Memory B cell (primary cell): ENCODE measurements at regions not wholly inside any gene's neighbourhood (a gene's known extent, or its start where the extent isn't known, plus 50 kb on each side); places are given as distances from the start of the nearest gene placed in this dataset.

Experiments used
- ATAC-seq: fragments of 150-1000 bp; cut with Tn5 transposase; 2 replicates; pipeline ENCODE4 v1.10.0; 2021; ENCODE audit warnings: low read depth, mild to moderate bottlenecking, moderate library complexity
- DNase-seq, 2 donors: peaks; one replicate each; pipeline ENCODE4 v3.0.0; 2022; ENCODE audit warnings: low spot score in 2 of 2
- H3K27ac Mint-ChIP-seq: one replicate; pipeline ENCODE4 v1.8.0; 2022; ENCODE audit warnings: mild to moderate bottlenecking, moderate library complexity, mixed read lengths
- H3K27me3 Mint-ChIP-seq: one replicate; pipeline ENCODE4 v1.8.0; 2022; ENCODE audit warnings: mixed read lengths
- H3K36me3 Mint-ChIP-seq: one replicate; pipeline ENCODE4 v1.8.0; 2022; ENCODE audit warnings: mild to moderate bottlenecking, mixed read lengths
- H3K4me1 Mint-ChIP-seq: one replicate; pipeline ENCODE4 v1.8.0; 2022; ENCODE audit warnings: mixed read lengths
- H3K4me3 Mint-ChIP-seq: one replicate; pipeline ENCODE4 v1.8.0; 2022; ENCODE audit warnings: mild to moderate bottlenecking, moderate library complexity, mixed read lengths
- H3K9me3 Mint-ChIP-seq: one replicate; pipeline ENCODE4 v1.8.0; 2022; ENCODE audit warnings: mixed read lengths

DNA sequence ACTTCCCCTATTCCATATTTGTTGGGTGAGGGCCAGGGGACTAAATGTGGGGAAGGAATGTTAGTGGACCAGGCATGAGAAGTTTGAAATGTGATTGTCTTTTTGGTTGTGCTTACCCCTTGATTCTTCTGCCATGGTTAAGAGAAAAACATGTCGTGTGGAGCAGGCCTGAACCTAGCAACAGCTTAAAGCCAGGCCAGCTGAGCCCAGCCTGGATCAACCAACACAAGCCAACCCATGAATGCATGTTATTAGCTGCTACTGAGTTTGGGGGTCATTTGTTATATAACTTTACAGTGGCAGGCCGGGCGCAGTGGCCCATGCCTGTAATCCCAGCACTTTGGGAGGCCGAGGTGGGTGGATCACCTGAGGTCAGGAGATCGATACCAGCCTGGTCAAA, 52.4 kb upstream of the TRIO start:
- Mint-ChIP-seq H3K4me3 (no peak overlapping the region), H3K4me1 (no peaks in the 10 kb centered on the region), H3K9me3 (no peaks in the 10 kb centered on the region), H3K36me3 (peaks cover 2% of the 10 kb centered on the region), H3K27ac (no peak overlapping the region), H3K27me3 (peaks cover 9% of the 10 kb centered on the region)
- DNase-seq: no peak
- no peak for ATAC-seq

DNA sequence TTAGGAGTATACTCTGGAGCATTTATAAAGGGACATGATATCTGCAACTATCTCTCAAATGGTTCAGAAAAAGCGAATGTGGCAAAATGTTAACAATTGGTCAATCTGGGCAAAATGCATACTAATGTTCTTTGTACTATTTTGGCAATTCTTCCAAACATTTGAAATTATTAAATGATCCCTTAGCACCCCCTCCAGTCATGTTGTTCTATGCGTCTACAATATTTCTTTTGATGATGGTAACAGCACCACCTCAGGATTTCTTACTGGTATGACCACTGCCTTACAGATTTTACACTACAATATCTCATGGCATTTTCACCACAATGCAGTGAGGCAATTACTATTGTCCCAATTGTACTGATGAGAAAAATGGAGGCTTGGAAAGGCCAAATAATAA, 52.9 kb upstream of the TRIO start:
- Mint-ChIP-seq H3K4me3 (no peak overlapping the region), H3K36me3 (peaks cover 2% of the 10 kb centered on the region), H3K9me3 (no peaks in the 10 kb centered on the region), H3K27ac (no peak overlapping the region), H3K4me1 (no peaks in the 10 kb centered on the region), H3K27me3 (peaks cover 11% of the 10 kb centered on the region)
- DNase-seq (no peak), ATAC-seq (no peak)

GRCh38 chr5:14089198-14089597, 53.9 kb upstream of the TRIO start:
- H3K4me1 Mint-ChIP-seq: no peaks in the 10 kb centered on the region
- no peaks in the 10 kb centered on the region for H3K9me3 Mint-ChIP-seq
- H3K27ac Mint-ChIP-seq: no peak overlapping the region
- no peak for DNase-seq
- no peak overlapping the region for H3K4me3 Mint-ChIP-seq
- peaks cover 15% of the 10 kb centered on the region for H3K27me3 Mint-ChIP-seq
- peaks cover 2% of the 10 kb centered on the region for H3K36me3 Mint-ChIP-seq
- ATAC-seq: no peak

DNA sequence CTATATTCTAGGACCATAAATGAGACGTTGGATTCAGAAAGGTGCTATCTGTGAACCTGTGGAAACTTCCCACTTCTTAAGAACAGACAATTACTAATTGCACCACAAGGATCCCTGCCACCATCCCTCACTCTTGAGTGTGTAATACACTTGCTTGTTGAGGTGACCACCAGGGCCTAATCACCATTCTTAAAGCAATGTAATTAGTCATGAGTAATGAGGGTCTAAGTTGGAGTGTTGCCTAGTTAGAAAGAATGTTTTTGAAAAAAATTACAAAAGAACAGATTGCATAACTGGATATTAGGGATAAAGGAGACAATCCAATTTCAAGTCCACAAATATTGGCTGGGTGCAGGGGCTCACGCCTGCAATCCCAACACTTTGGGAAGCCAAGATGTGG, 56.9 kb upstream of the TRIO start:
- ATAC-seq (no peak), DNase-seq (no peak)
- Mint-ChIP-seq H3K9me3 (no peaks in the 10 kb centered on the region), H3K4me3 (no peak overlapping the region), H3K4me1 (no peaks in the 10 kb centered on the region), H3K27ac (no peak overlapping the region), H3K36me3 (peaks cover 2% of the 10 kb centered on the region), H3K27me3 (peaks cover 20% of the 10 kb centered on the region)

DNA sequence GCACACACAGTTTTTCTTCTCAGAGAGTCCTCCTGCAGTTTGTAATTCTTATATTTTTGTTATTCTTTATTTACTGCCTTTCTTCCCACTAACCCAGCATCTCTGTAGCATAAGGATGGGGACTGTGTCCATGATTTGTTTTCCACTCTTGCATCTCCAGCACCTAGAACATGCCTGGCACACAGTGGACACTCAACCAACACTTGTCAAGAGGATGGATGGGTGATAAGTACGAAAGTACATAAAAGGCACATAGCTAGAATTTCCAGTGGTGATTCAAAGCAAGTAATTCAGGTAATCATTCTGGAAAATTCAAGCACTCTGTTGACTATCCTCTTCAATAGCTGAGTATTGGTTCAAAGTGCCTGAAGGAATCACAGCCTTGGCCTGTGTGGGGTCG, 60.2 kb upstream of the TRIO start:
- DNase-seq (no peak), ATAC-seq (no peak)
- H3K27me3 Mint-ChIP-seq: peaks cover 18% of the 10 kb centered on the region
- no peaks in the 10 kb centered on the region for H3K4me1 Mint-ChIP-seq
- H3K27ac Mint-ChIP-seq: no peak overlapping the region
- no peaks in the 10 kb centered on the region for H3K9me3 Mint-ChIP-seq
- no peaks in the 10 kb centered on the region for H3K36me3 Mint-ChIP-seq
- H3K4me3 Mint-ChIP-seq: no peak overlapping the region

- H3K9me3 Mint-ChIP-seq: no peaks in the 10 kb centered on the region
Observed at GRCh38 chr5:14082523-14082922, 60.6 kb upstream of the TRIO start.

GRCh38 chr5:14081791-14082190, 61.4 kb upstream of the TRIO start:
- ATAC-seq: no peak
- H3K27me3 Mint-ChIP-seq: peaks cover 17% of the 10 kb centered on the region
- H3K4me3 Mint-ChIP-seq: no peak overlapping the region
- no peaks in the 10 kb centered on the region for H3K4me1 Mint-ChIP-seq
- H3K27ac Mint-ChIP-seq: no peak overlapping the region
- no peaks in the 10 kb centered on the region for H3K36me3 Mint-ChIP-seq
- no peak for DNase-seq
- no peaks in the 10 kb centered on the region for H3K9me3 Mint-ChIP-seq

More at GRCh38 chr5:14082523-14082922, 60.6 kb upstream of the TRIO start:
- ATAC-seq (no peak), DNase-seq (no peak)
- Mint-ChIP-seq H3K27me3 (peaks cover 18% of the 10 kb centered on the region), H3K27ac (no peak overlapping the region), H3K4me3 (no peak overlapping the region), H3K4me1 (no peaks in the 10 kb centered on the region), H3K36me3 (no peaks in the 10 kb centered on the region)

DNA sequence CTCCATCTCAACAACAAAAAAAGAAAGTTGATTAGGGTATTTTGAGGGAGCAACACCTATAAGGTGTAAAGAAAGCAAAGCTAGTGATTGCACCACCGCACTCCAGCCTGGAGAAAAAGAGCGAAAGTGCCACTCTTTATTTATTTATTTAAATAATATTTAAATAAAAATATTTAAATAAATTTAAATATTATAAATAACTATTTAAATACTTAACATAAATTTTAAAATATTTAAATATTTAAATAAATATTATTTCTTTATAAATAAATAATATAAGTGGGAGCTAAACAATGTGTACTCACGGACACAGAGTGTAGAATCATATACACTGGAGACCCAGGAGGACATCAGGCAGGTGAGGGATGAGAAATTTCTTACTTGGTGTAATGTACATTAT, 64.4 kb upstream of the TRIO start:
- no peak overlapping the region for H3K4me3 Mint-ChIP-seq
- ATAC-seq (no peak), DNase-seq (no peak)
- H3K27me3 Mint-ChIP-seq: peaks cover 15% of the 10 kb centered on the region
- no peaks in the 10 kb centered on the region for H3K4me1 Mint-ChIP-seq
- H3K9me3 Mint-ChIP-seq: no peaks in the 10 kb centered on the region
- H3K27ac Mint-ChIP-seq: no peak overlapping the region
- no peaks in the 10 kb centered on the region for H3K36me3 Mint-ChIP-seq

DNA sequence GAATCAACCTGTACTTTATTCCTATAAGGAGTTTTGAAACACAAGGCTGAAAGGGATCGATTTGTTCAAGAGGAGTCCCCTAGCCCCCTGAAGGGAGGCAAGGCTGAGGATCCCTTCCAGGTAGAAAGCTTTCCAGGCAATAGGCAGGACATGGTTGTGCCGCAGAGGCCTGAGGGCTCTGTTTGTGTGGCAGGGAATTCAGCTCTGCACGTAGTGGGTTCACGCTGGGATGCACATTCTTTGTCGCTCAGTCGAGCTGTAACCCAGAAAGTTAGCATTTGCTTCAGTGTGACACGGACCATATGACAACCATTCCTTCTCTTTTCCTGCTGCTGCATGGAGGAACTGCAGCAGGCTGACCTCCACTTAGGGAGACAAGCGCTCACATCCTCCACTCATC, 65.6 kb upstream of the TRIO start:
- Mint-ChIP-seq H3K36me3 (no peaks in the 10 kb centered on the region), H3K27ac (no peak overlapping the region), H3K4me3 (no peak overlapping the region), H3K4me1 (no peaks in the 10 kb centered on the region), H3K9me3 (peaks cover under 1% of the 10 kb centered on the region), H3K27me3 (peaks cover 11% of the 10 kb centered on the region)
- DNase-seq (no peak), ATAC-seq (no peak)

GRCh38 chr5:14076561-14076960, 66.6 kb upstream of the TRIO start:
- ATAC-seq: no peak
- H3K4me3 Mint-ChIP-seq: no peak overlapping the region
- H3K4me1 Mint-ChIP-seq: no peaks in the 10 kb centered on the region
- no peak for DNase-seq
- H3K27me3 Mint-ChIP-seq: peaks cover 11% of the 10 kb centered on the region
- H3K27ac Mint-ChIP-seq: no peak overlapping the region
- H3K9me3 Mint-ChIP-seq: peaks cover 3% of the 10 kb centered on the region
- no peaks in the 10 kb centered on the region for H3K36me3 Mint-ChIP-seq

DNA sequence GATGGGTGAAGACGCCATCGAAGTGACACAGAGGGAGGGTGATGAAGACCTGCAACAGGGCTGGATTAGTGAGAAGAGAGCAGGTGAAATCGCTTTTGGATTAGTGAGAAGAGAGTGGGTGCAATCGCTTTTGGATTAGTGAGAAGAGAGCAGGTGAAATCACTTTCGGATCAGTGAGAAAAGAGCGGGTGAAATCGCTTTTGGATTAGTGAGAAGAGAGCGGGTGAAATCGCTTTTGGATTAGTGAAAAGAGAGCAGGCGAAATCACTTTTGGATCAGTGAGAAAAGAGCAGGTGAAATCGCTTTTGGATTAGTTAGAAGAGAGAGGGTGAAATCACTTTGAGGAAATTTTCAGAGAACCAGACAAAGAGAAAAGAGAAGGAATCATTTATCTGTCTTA, 67.2 kb upstream of the TRIO start:
- Mint-ChIP-seq H3K4me3 (no peak overlapping the region), H3K27me3 (peaks cover 11% of the 10 kb centered on the region)

DNA sequence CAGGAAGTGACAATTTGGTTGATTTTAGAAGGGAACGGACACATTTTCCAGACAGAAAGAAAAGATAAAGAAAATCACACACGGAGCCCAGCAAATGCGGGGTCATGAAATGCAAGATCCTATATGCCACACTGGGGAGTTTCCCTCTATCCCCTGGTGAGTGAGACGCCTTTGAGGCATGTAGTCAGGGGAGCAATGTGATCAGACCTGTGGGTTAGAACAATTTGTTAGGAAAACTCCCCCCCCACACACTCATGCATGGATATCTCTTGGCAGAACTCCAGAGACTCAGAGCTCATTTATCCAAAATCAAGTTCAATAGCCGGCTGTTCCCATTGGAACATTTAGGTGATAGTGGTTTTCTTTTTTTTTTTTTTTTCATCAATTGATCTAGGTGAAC, 71.7 kb upstream of the TRIO start:
- no peak overlapping the region for H3K4me3 Mint-ChIP-seq
- no peaks in the 10 kb centered on the region for H3K4me1 Mint-ChIP-seq
- no peak for DNase-seq
- H3K36me3 Mint-ChIP-seq: no peaks in the 10 kb centered on the region
- H3K9me3 Mint-ChIP-seq: peaks cover 3% of the 10 kb centered on the region
- peaks cover 8% of the 10 kb centered on the region for H3K27me3 Mint-ChIP-seq
- H3K27ac Mint-ChIP-seq: no peak overlapping the region
- no peak for ATAC-seq

More for the DNA sequence above, 67.2 kb upstream of the TRIO start:
- no peaks in the 10 kb centered on the region for H3K4me1 Mint-ChIP-seq
- H3K9me3 Mint-ChIP-seq: peaks cover 3% of the 10 kb centered on the region
- no peak for ATAC-seq
- H3K36me3 Mint-ChIP-seq: no peaks in the 10 kb centered on the region
- DNase-seq: no peak
- no peak overlapping the region for H3K27ac Mint-ChIP-seq

DNA sequence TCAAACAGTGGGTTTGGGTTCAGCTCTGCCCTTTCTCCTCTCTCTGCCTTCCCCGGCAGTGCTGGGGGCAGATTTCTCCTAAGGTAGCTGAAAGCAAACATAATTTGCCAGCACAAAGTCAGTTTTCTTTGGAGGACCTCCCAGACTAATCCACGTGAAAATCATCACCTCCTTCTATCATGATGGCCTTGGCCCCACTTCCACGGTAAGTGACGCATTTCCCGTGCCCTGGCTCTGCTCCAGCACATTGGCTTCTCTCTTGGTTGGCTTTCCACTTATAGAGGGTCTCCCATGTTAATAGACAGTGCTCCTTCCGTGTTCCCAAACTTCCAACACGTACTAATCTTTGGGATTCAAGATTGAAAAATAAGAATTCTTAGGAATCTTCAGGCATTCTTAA, 74.1 kb upstream of the TRIO start:
- no peak for ATAC-seq
- no peaks in the 10 kb centered on the region for H3K36me3 Mint-ChIP-seq
- peaks cover 4% of the 10 kb centered on the region for H3K27me3 Mint-ChIP-seq
- H3K9me3 Mint-ChIP-seq: peaks cover 3% of the 10 kb centered on the region
- no peak overlapping the region for H3K4me3 Mint-ChIP-seq
- H3K4me1 Mint-ChIP-seq: no peaks in the 10 kb centered on the region
- H3K27ac Mint-ChIP-seq: no peak overlapping the region
- DNase-seq: no peak

DNA sequence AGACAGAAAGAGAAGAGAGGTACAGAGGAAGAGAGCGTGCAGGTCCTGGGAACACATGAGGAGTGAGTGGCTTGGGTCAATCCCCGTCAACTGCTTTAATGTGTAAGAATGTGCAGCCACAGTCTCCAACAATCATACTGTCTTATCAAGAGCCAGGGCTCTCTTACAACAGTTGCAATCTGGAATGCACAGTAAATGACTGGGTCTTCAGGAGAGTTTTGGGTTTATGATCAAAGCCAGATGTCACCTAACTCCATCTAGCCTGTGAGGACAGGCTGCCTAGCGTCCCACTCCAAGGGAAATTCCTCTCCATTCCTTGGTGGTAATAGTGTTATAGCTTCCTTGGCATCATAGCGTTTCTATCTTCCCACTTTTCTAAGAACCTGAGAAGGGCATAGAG, 75.0 kb upstream of the TRIO start:
- DNase-seq: no peak
- Mint-ChIP-seq H3K27me3 (peaks cover 2% of the 10 kb centered on the region), H3K4me3 (no peak overlapping the region), H3K9me3 (peaks cover 3% of the 10 kb centered on the region), H3K4me1 (no peaks in the 10 kb centered on the region), H3K27ac (no peak overlapping the region), H3K36me3 (no peaks in the 10 kb centered on the region)
- no peak for ATAC-seq

DNA sequence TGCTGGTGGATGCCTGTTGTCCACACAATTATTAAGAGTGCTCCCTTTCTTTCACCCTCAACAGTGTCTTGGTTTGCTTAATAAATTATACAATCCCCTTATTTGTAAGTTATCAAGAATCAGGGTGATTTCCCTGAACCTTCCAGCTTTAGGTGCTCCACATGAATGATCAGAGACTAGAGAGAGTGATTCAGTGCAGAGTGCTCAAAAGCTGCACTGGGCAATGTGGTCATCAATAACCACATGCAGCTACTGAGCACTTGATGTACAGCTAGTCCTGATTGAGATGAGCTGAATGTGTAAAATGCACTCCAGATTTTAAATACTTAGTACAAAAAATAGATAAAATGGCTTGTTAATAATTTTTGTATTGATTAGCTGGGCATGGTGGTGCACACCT, 76.8 kb upstream of the TRIO start:
- Mint-ChIP-seq H3K9me3 (no peaks in the 10 kb centered on the region), H3K36me3 (no peaks in the 10 kb centered on the region), H3K27me3 (peaks cover 2% of the 10 kb centered on the region), H3K27ac (no peak overlapping the region), H3K4me1 (no peaks in the 10 kb centered on the region), H3K4me3 (no peak overlapping the region)
- ATAC-seq: no peak
- DNase-seq: no peak

- H3K36me3 Mint-ChIP-seq: peaks cover 2% of the 10 kb centered on the region
- DNase-seq: no peak
Observed at GRCh38 chr5:14064841-14065240, 78.3 kb upstream of the TRIO start.

More at GRCh38 chr5:14064841-14065240, 78.3 kb upstream of the TRIO start:
- no peaks in the 10 kb centered on the region for H3K4me1 Mint-ChIP-seq
- H3K27me3 Mint-ChIP-seq: peaks cover 8% of the 10 kb centered on the region
- no peak overlapping the region for H3K27ac Mint-ChIP-seq
- no peak overlapping the region for H3K4me3 Mint-ChIP-seq
- peaks cover 3% of the 10 kb centered on the region for H3K9me3 Mint-ChIP-seq
- no peak for ATAC-seq
